HG03060 (cell line): ENCODE measurements at regions not wholly inside any gene's neighbourhood (a gene's known extent, or its start where the extent isn't known, plus 50 kb on each side); places are given as distances from the start of the nearest gene placed in this dataset.

Experiments
- ATAC-seq: cut with Tn5 transposase; IDR thresholded peaks from one replicate; pipeline ENCODE4 v1.9.1; 2021; ENCODE audit warnings: low read depth, moderate number of reproducible peaks; ENCODE audit not compliant: unreplicated experiment

- ATAC-seq: no peak
Observed at GRCh38 chr12:4032924-4033615, 159.9 kb upstream of the PARP11 start.

GRCh38 chr12:4031703-4032291, 158.6 kb upstream of the PARP11 start:
- ATAC-seq: no peak

- no peak for ATAC-seq
Observed at GRCh38 chr12:4030929-4031702, 157.9 kb upstream of the PARP11 start.

- no peak for ATAC-seq
Observed at GRCh38 chr12:4027412-4027811, 154.2 kb upstream of the PARP11 start.

GRCh38 chr12:4026517-4026916, 153.3 kb upstream of the PARP11 start:
- no peak for ATAC-seq

- no peak for ATAC-seq
Observed at GRCh38 chr12:4026020-4026358, 152.8 kb upstream of the PARP11 start.

- no peak for ATAC-seq
Observed at GRCh38 chr12:4025181-4026019, 152.2 kb upstream of the PARP11 start.

- no peak for ATAC-seq
Observed at GRCh38 chr12:4024701-4025100, 151.5 kb upstream of the PARP11 start.

GRCh38 chr12:4015225-4016091, 142.3 kb upstream of the PARP11 start:
- no peak for ATAC-seq

GRCh38 chr12:4014858-4015224, 141.6 kb upstream of the PARP11 start:
- no peak for ATAC-seq

- ATAC-seq: no peak
Observed at GRCh38 chr12:4014444-4014843, 141.2 kb upstream of the PARP11 start.

- no peak for ATAC-seq
Observed at GRCh38 chr12:4012977-4013968, 140.1 kb upstream of the PARP11 start.

GRCh38 chr12:4012073-4012472, 138.9 kb upstream of the PARP11 start:
- no peak for ATAC-seq

GRCh38 chr12:4011597-4011996, 138.4 kb upstream of the PARP11 start:
- ATAC-seq: no peak

- no peak for ATAC-seq
Observed at GRCh38 chr12:4009979-4010704, 136.9 kb upstream of the PARP11 start.

- ATAC-seq: no peak
Observed at GRCh38 chr12:4006743-4007142, 133.5 kb upstream of the PARP11 start.

- ATAC-seq: no peak
Observed at GRCh38 chr12:4005851-4006430, 132.7 kb upstream of the PARP11 start.

- no peak for ATAC-seq
Observed at GRCh38 chr12:4003576-4003975, 130.4 kb upstream of the PARP11 start.
